ENCODE measurements at regions not wholly inside any gene's neighbourhood (a gene's known extent, or its start where the extent isn't known, plus 50 kb on each side); places are given as distances from the start of the nearest gene placed in this dataset.

GRCh38 chr2:176648700-176649297, 379.6 kb downstream of the MTX2 start:
- TF ChIP-seq, protein P1, sequence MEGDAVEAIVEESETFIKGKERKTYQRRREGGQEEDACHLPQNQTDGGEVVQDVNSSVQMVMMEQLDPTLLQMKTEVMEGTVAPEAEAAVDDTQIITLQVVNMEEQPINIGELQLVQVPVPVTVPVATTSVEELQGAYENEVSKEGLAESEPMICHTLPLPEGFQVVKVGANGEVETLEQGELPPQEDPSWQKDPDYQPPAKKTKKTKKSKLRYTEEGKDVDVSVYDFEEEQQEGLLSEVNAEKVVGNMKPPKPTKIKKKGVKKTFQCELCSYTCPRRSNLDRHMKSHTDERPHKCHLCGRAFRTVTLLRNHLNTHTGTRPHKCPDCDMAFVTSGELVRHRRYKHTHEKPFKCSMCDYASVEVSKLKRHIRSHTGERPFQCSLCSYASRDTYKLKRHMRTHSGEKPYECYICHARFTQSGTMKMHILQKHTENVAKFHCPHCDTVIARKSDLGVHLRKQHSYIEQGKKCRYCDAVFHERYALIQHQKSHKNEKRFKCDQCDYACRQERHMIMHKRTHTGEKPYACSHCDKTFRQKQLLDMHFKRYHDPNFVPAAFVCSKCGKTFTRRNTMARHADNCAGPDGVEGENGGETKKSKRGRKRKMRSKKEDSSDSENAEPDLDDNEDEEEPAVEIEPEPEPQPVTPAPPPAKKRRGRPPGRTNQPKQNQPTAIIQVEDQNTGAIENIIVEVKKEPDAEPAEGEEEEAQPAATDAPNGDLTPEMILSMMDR (conservative IDR thresholded peaks at IDR 0.05): no peak
- no peak for TF ChIP-seq EZH2 (IDR thresholded peaks at IDR 0.05; ENCODE audit: low read depth)

Measured in PC-9 (cell line).